Gastrocnemius medialis (tissue), 4 donors: ENCODE measurements at regions not wholly inside any gene's neighbourhood (a gene's known extent, or its start where the extent isn't known, plus 50 kb on each side); places are given as distances from the start of the nearest gene placed in this dataset.

ENCODE experiments used
- ATAC-seq, 2 donors: fragments of 150-250 bp; one replicate each; pipeline ENCODE4 v1.9.1; 2016
- DNase-seq, 2 donors: peaks; one replicate each; pipeline ENCODE4 v3.0.0-alpha.2; 2019
- H3K27ac ChIP-seq, 4 donors: fragments of 200-600 bp; sonication (generic); 1 replicate in 1 of 4; 2 replicates in 3 of 4; pipeline ENCODE4 v1.5.1; 2016 to 2018; ENCODE audit warnings: mild to moderate bottlenecking in 2 of 4, moderate library complexity in 1 of 4
- H3K27me3 ChIP-seq, 3 donors: fragments of 200-600 bp; sonication (generic) in 2 of 3; 1 replicate in 1 of 3; 2 replicates in 2 of 3; pipeline versions ENCODE4 v1.5.1 to v1.6.0; 2016 to 2019; ENCODE audit warnings: mild to moderate bottlenecking in 1 of 3, moderate library complexity in 1 of 3
- H3K36me3 ChIP-seq, 2 donors: fragments of 200-600 bp; sonication (generic) in 1 of 2; one replicate each; pipeline ENCODE4 v1.5.1; 2017 to 2018
- H3K4me1 ChIP-seq, 2 donors: fragments of 200-600 bp; sonication (generic) in 1 of 2; one replicate each; pipeline ENCODE4 v1.5.1; 2016 to 2017; ENCODE audit warnings: mild to moderate bottlenecking in 2 of 2
- H3K4me3 ChIP-seq, 4 donors: fragments of 200-600 bp; sonication (generic) in 3 of 4; 1 replicate in 1 of 4; 2 replicates in 3 of 4; pipeline ENCODE4 v1.5.1; 2016 to 2019; ENCODE audit warnings: mild to moderate bottlenecking in 2 of 4
- H3K9me3 ChIP-seq, 3 donors: fragments of 200-600 bp; sonication (generic) in 2 of 3; 1 replicate in 1 of 3; 2 replicates in 2 of 3; pipeline ENCODE4 v1.5.1; 2016 to 2019
- CTCF ChIP-seq, 5 experiments: fragments of 450-650 bp in 3 of 5; fragments of 200-600 bp in 2 of 5; sonication (generic) in 2 of 5; IDR thresholded peaks in 4 of 5; conservative IDR thresholded peaks in 1 of 5; 1 replicate in 4 of 5; 2 replicates in 1 of 5; pipeline ENCODE4 v1.5.1; 2016 to 2019; ENCODE audit warnings: antibody characterized with exemption in 5 of 5, mild to moderate bottlenecking in 3 of 5, moderate library complexity in 3 of 5
- POLR2A ChIP-seq, 2 donors: fragments of 450-650 bp; IDR thresholded peaks; one replicate each; pipeline ENCODE4 v1.6.1; 2017; ENCODE audit warnings: antibody characterized with exemption in 2 of 2, mild to moderate bottlenecking in 2 of 2, moderate library complexity in 2 of 2
- in situ Hi-C, 4 donors: fragments of 200-750 bp; cut with MboI; loops; one replicate each; pipeline versions ENCODE4 v1.15.0 to v1.8.0; 2017; ENCODE audit warnings: low sequenced_read_pairs in 4 of 4
- intact Hi-C: fragments of 100-400 bp; cut with DNase I; formaldehyde crosslinking; loops from one replicate; pipeline ENCODE4 v1.15.1; 2023; ENCODE audit warnings: low total_unique reads

- no peaks in the 10 kb centered on the region for H3K36me3 ChIP-seq
- no peaks in the 10 kb centered on the region for H3K4me1 ChIP-seq
- no peak for ATAC-seq
- no peaks in the 10 kb centered on the region for H3K9me3 ChIP-seq
- TF ChIP-seq POLR2A (IDR thresholded peaks at IDR 0.05) (no peak), CTCF (IDR thresholded peaks at IDR 0.05 in 4 of 5, conservative IDR thresholded peaks at IDR 0.05 in 1 of 5) (no peak)
- no peak overlapping the region for H3K27ac ChIP-seq
- in situ Hi-C loops (no loop called here), intact Hi-C loops (no loop called here)
- DNase-seq: no peak
- no peak overlapping the region for H3K4me3 ChIP-seq
- H3K27me3 ChIP-seq: no peaks in the 10 kb centered on the region
Measured at GRCh38 chr6:21798468-21798867, 204.9 kb downstream of the SOX4 start.

GRCh38 chr6:21800330-21800729 lies 206.8 kb downstream of the SOX4 start:
- TF ChIP-seq CTCF (IDR thresholded peaks at IDR 0.05 in 4 of 5, conservative IDR thresholded peaks at IDR 0.05 in 1 of 5): no peak
- TF ChIP-seq POLR2A (IDR thresholded peaks at IDR 0.05): no peak
- in situ Hi-C loops: no loop called here

GRCh38 chr6:21800948-21801438 lies 207.4 kb downstream of the SOX4 start:
- intact Hi-C loops: no loop called here

More at GRCh38 chr6:21800330-21800729, 206.8 kb downstream of the SOX4 start:
- Histone ChIP-seq H3K27ac (no peak overlapping the region), H3K27me3 (no peaks in the 10 kb centered on the region), H3K4me1 (no peaks in the 10 kb centered on the region), H3K36me3 (no peaks in the 10 kb centered on the region), H3K9me3 (no peaks in the 10 kb centered on the region), H3K4me3 (no peak overlapping the region)
- DNase-seq: no peak
- intact Hi-C loops: no loop called here
- ATAC-seq: no peak

GRCh38 chr6:21801446-21802174 lies 208.1 kb downstream of the SOX4 start:
- Histone ChIP-seq H3K27me3 (no peaks in the 10 kb centered on the region), H3K36me3 (no peaks in the 10 kb centered on the region), H3K4me3 (no peak overlapping the region), H3K27ac (peak overlapping the region in 3 of 4 donors; percentile 2 to 43 (median 5)), H3K4me1 (no peaks in the 10 kb centered on the region), H3K9me3 (no peaks in the 10 kb centered on the region)
- intact Hi-C loops: no loop called here
- ATAC-seq (no peak), DNase-seq (no peak)
- in situ Hi-C loops: no loop called here
- no peak for TF ChIP-seq CTCF (IDR thresholded peaks at IDR 0.05 in 4 of 5, conservative IDR thresholded peaks at IDR 0.05 in 1 of 5)
- no peak for TF ChIP-seq POLR2A (IDR thresholded peaks at IDR 0.05)

More at GRCh38 chr6:21800948-21801438, 207.4 kb downstream of the SOX4 start:
- H3K4me1 ChIP-seq: no peaks in the 10 kb centered on the region
- ATAC-seq (no peak), DNase-seq (no peak)
- in situ Hi-C loops: no loop called here
- H3K4me3 ChIP-seq: no peak overlapping the region
- no peaks in the 10 kb centered on the region for H3K36me3 ChIP-seq
- TF ChIP-seq CTCF (IDR thresholded peaks at IDR 0.05 in 4 of 5, conservative IDR thresholded peaks at IDR 0.05 in 1 of 5) (no peak), POLR2A (IDR thresholded peaks at IDR 0.05) (no peak)
- no peaks in the 10 kb centered on the region for H3K27me3 ChIP-seq
- no peaks in the 10 kb centered on the region for H3K9me3 ChIP-seq
- no peak overlapping the region for H3K27ac ChIP-seq
